Spleen (tissue), 7 donors: ENCODE measurements at regions not wholly inside any gene's neighbourhood (a gene's known extent, or its start where the extent isn't known, plus 50 kb on each side); places are given as distances from the start of the nearest gene placed in this dataset.
"Not testable (repeated sequence)": the region's sequence is repeated elsewhere in the genome, so short reads cannot be mapped to it uniquely, and the experiment has no call there.

Source experiments
- POLR2A ChIP-seq, 3 donors: fragments of 450-650 bp; IDR thresholded peaks; one replicate each; pipeline ENCODE4 v1.5.1; 2017; ENCODE audit warnings: antibody characterized with exemption in 3 of 3, mild to moderate bottlenecking in 1 of 3
- TF ChIP-seq, protein P1 (sequence below), 11 experiments: fragments of 200-600 bp in 7 of 11; fragments of 450-650 bp in 4 of 11; sonication (generic) in 4 of 11; IDR thresholded peaks in 8 of 11; conservative IDR thresholded peaks in 3 of 11; 1 replicate in 7 of 11; 2 replicates in 4 of 11; pipeline versions ENCODE4 v1.4.0 to v1.8.0; 2016 to 2021; ENCODE audit warnings: antibody characterized with exemption in 11 of 11, inconsistent platforms in 4 of 11, mild to moderate bottlenecking in 1 of 11
- donor health status: DM: no; HTN: no; CAD: no; lungs with moderate emphysema.
- donor health status: DM: no; HTN: no; CAD: no.
- donor health status: DM: no; HTN: no; CAD: no.

DNA sequence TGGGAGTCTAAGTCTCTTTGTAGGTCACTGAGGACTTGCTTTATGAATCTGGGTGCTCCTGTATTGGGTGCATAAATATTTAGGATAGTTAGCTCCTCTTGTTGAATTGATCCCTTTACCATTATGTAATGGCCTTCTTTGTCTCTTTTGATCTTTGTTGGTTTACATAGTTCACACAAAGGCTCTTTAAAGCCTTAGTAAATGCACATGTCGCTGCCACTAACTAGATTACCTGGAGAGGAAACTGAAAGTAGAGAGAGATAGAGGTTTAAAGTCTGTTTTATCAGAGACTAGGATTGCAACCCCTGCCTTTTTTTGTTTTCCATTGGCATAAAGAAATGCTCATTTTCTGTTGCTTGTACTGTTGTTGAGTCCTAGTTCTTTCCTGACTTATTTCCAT is 392.4 kb upstream of the GBE1 start:
- TF ChIP-seq POLR2A (IDR thresholded peaks at IDR 0.05): not testable (repeated sequence)
- TF ChIP-seq, protein P1, sequence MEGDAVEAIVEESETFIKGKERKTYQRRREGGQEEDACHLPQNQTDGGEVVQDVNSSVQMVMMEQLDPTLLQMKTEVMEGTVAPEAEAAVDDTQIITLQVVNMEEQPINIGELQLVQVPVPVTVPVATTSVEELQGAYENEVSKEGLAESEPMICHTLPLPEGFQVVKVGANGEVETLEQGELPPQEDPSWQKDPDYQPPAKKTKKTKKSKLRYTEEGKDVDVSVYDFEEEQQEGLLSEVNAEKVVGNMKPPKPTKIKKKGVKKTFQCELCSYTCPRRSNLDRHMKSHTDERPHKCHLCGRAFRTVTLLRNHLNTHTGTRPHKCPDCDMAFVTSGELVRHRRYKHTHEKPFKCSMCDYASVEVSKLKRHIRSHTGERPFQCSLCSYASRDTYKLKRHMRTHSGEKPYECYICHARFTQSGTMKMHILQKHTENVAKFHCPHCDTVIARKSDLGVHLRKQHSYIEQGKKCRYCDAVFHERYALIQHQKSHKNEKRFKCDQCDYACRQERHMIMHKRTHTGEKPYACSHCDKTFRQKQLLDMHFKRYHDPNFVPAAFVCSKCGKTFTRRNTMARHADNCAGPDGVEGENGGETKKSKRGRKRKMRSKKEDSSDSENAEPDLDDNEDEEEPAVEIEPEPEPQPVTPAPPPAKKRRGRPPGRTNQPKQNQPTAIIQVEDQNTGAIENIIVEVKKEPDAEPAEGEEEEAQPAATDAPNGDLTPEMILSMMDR (IDR thresholded peaks at IDR 0.05 in 8 of 11, conservative IDR thresholded peaks at IDR 0.05 in 3 of 11): not testable (repeated sequence)
